Caki2 (cell line): ENCODE measurements at regions not wholly inside any gene's neighbourhood (a gene's known extent, or its start where the extent isn't known, plus 50 kb on each side); places are given as distances from the start of the nearest gene placed in this dataset.
A peak's percentile ranks its signal among the peaks of the same experiment; 100 is the strongest.
"Not testable (repeated sequence)": the region's sequence is repeated elsewhere in the genome, so short reads cannot be mapped to it uniquely, and the experiment has no call there.

Source experiments
- DNase-seq: peaks from one replicate; pipeline ENCODE4 v3.0.0-alpha.2; 2015; ENCODE audit warnings: low read depth
- in situ Hi-C: cut with HindIII; loops from 2 replicates; pipeline ENCODE4 v1.10.0; 2016; ENCODE audit warnings: low sequenced_read_pairs, low pct_unique_long_range_greater_than_20kb, mixed read lengths

- in situ Hi-C loops: no loop called here
- peak; percentile 25 for DNase-seq
Measured at GRCh38 chrX:35380808-35381700, 417.1 kb upstream of the MAGEB16 start.

- in situ Hi-C loops, DNase-seq: not testable (repeated sequence)
Measured at GRCh38 chrX:35381709-35382108, 416.4 kb upstream of the MAGEB16 start.

- in situ Hi-C loops: no loop called here
- no peak for DNase-seq
Measured at GRCh38 chrX:35382966-35383365, 415.2 kb upstream of the MAGEB16 start.

GRCh38 chrX:35392232-35392631 lies 405.9 kb upstream of the MAGEB16 start:
- in situ Hi-C loops: no loop called here
- DNase-seq: no peak

GRCh38 chrX:35406386-35406785 lies 391.8 kb upstream of the MAGEB16 start:
- in situ Hi-C loops: no loop called here
- DNase-seq: no peak

- in situ Hi-C loops: no loop called here
- DNase-seq: no peak
Measured at GRCh38 chrX:35416782-35417181, 381.4 kb upstream of the MAGEB16 start.

GRCh38 chrX:35432056-35432455 lies 366.1 kb upstream of the MAGEB16 start:
- no peak for DNase-seq
- in situ Hi-C loops: no loop called here

GRCh38 chrX:35439034-35439660 lies 359.0 kb upstream of the MAGEB16 start:
- no peak for DNase-seq
- in situ Hi-C loops: no loop called here

GRCh38 chrX:35439692-35440091 lies 358.4 kb upstream of the MAGEB16 start:
- in situ Hi-C loops: no loop called here
- DNase-seq: peak; percentile 56

- in situ Hi-C loops: no loop called here
Measured at GRCh38 chrX:35442421-35442820, 355.7 kb upstream of the MAGEB16 start.

GRCh38 chrX:35443091-35443582 lies 355.0 kb upstream of the MAGEB16 start:
- in situ Hi-C loops: not testable (repeated sequence)
- DNase-seq: peak; percentile 66

More at GRCh38 chrX:35442421-35442820, 355.7 kb upstream of the MAGEB16 start:
- no peak for DNase-seq

- in situ Hi-C loops: no loop called here
- peak; percentile 26 for DNase-seq
Measured at GRCh38 chrX:35444671-35445355, 353.3 kb upstream of the MAGEB16 start.

GRCh38 chrX:35445912-35446311 lies 352.2 kb upstream of the MAGEB16 start:
- in situ Hi-C loops: no loop called here
- no peak for DNase-seq

GRCh38 chrX:35456891-35457290 lies 341.3 kb upstream of the MAGEB16 start:
- no peak for DNase-seq
- in situ Hi-C loops: no loop called here

GRCh38 chrX:35458142-35458541 lies 340.0 kb upstream of the MAGEB16 start:
- in situ Hi-C loops: no loop called here
- DNase-seq: no peak

GRCh38 chrX:35461164-35461563 lies 337.0 kb upstream of the MAGEB16 start:
- in situ Hi-C loops: no loop called here
- no peak for DNase-seq

- DNase-seq, in situ Hi-C loops: not testable (repeated sequence)
Measured at GRCh38 chrX:35496671-35497070, 301.5 kb upstream of the MAGEB16 start.

GRCh38 chrX:35497453-35497852 lies 300.7 kb upstream of the MAGEB16 start:
- DNase-seq, in situ Hi-C loops: not testable (repeated sequence)
